ENCODE measurements at regions not wholly inside any gene's neighbourhood (a gene's known extent, or its start where the extent isn't known, plus 50 kb on each side); places are given as distances from the start of the nearest gene placed in this dataset.

DNA sequence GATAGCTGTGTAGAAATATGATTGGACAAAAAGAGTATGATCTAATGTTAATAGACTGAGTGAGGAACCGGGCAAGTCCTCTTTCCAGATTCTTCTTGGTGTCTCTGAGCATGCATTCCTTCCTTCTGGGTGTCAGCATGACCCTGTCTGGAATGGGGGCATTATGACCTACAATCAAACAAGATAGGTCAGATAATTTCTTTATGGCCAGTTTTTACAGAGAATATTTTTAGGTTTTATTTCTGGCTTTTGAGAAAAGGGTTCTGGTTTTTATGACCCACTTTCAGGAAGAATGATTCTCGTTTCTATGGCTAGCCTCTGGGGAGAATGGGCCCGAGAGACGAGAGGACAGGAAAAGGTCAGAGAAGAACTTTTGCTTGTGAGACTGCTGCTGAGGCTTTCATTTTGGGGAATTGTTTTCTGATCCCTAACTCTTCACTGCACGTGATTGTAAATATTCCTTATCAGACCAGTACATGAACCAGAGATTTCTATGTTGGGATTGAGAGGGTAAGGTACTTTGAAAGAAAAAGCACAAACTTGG, 383.8 kb downstream of the AASDHPPT start:
- TF ChIP-seq, protein P1, sequence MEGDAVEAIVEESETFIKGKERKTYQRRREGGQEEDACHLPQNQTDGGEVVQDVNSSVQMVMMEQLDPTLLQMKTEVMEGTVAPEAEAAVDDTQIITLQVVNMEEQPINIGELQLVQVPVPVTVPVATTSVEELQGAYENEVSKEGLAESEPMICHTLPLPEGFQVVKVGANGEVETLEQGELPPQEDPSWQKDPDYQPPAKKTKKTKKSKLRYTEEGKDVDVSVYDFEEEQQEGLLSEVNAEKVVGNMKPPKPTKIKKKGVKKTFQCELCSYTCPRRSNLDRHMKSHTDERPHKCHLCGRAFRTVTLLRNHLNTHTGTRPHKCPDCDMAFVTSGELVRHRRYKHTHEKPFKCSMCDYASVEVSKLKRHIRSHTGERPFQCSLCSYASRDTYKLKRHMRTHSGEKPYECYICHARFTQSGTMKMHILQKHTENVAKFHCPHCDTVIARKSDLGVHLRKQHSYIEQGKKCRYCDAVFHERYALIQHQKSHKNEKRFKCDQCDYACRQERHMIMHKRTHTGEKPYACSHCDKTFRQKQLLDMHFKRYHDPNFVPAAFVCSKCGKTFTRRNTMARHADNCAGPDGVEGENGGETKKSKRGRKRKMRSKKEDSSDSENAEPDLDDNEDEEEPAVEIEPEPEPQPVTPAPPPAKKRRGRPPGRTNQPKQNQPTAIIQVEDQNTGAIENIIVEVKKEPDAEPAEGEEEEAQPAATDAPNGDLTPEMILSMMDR (conservative IDR thresholded peaks at IDR 0.05; ENCODE audit: low read depth, low read length) = no peak
- TF ChIP-seq EZH2 (IDR thresholded peaks at IDR 0.05; ENCODE audit: low read length, unreplicated experiment) = no peak

Measured in PC-3 (cell line).